ENCODE measurements at regions not wholly inside any gene's neighbourhood (a gene's known extent, or its start where the extent isn't known, plus 50 kb on each side); places are given as distances from the start of the nearest gene placed in this dataset.
"Not testable (repeated sequence)": the region's sequence is repeated elsewhere in the genome, so short reads cannot be mapped to it uniquely, and the experiment has no call there.

- no peak overlapping the region for H4K12ac ChIP-seq (ENCODE audit: low read depth, low read length)
- no peak overlapping the region for H3K27ac ChIP-seq (ENCODE audit: low read depth, low read length)
- no peak overlapping the region for H4K8ac ChIP-seq (ENCODE audit: low read depth, low read length)
- H3K18ac ChIP-seq (ENCODE audit: low read length): no peak overlapping the region
- no peak overlapping the region for H2BK12ac ChIP-seq (ENCODE audit: low read length)
- H3K4me1 ChIP-seq (ENCODE audit: control insufficient read depth in 1 of 2, insufficient read depth in 2 of 2, low read length in 2 of 2): no peaks in the 10 kb centered on the region
- no peak overlapping the region for H2BK120ac ChIP-seq (ENCODE audit: insufficient read depth, low read length, poor library complexity)
- H3K4ac ChIP-seq (ENCODE audit: low read depth, low read length): no peak overlapping the region
- H3K9me3 ChIP-seq (ENCODE audit: insufficient read depth, low read depth, low read length): no peaks in the 10 kb centered on the region
- no peaks in the 10 kb centered on the region for H3K27me3 ChIP-seq (ENCODE audit: insufficient read depth, low read length)
- H3K4me2 ChIP-seq (ENCODE audit: low read length): no peak overlapping the region
- H3K23ac ChIP-seq (ENCODE audit: low read length): no peak overlapping the region
- no peak overlapping the region for H2AK5ac ChIP-seq (ENCODE audit: low read length)
- no peak overlapping the region for H2BK5ac ChIP-seq (ENCODE audit: low read depth, low read length, poor library complexity)
- no peaks in the 10 kb centered on the region for H3K79me1 ChIP-seq (ENCODE audit: low read length)
- no peaks in the 10 kb centered on the region for H3K79me2 ChIP-seq (ENCODE audit: control insufficient read depth, insufficient read depth, low read length, poor library complexity)
- H3K4me3 ChIP-seq (ENCODE audit: low read depth, low read length): no peak overlapping the region
- H3K36me3 ChIP-seq (ENCODE audit: control insufficient read depth in 1 of 2, insufficient read depth in 2 of 2, low read length in 2 of 2): no peaks in the 10 kb centered on the region
- H3K9ac ChIP-seq (ENCODE audit: low read length): no peak overlapping the region
- H4K91ac ChIP-seq (ENCODE audit: low read depth, low read length): no peak overlapping the region
- no peak overlapping the region for H2AFZ ChIP-seq (ENCODE audit: insufficient read depth, low read length, poor library complexity)
- H3K14ac ChIP-seq (ENCODE audit: low read length): no peak overlapping the region
- DNase-seq: no peak
Measured at GRCh38 chr3:86887876-86888275, 103.1 kb downstream of the VGLL3 start.

GRCh38 chr3:86880066-86880465, 110.9 kb downstream of the VGLL3 start:
- Histone ChIP-seq H4K91ac (ENCODE audit: low read depth, low read length) (no peak overlapping the region), H3K18ac (ENCODE audit: low read length) (no peak overlapping the region), H3K36me3 (ENCODE audit: control insufficient read depth in 1 of 2, insufficient read depth in 2 of 2, low read length in 2 of 2) (no peaks in the 10 kb centered on the region), H3K23ac (ENCODE audit: low read length) (no peak overlapping the region), H3K4ac (ENCODE audit: low read depth, low read length) (no peak overlapping the region), H4K8ac (ENCODE audit: low read depth, low read length) (no peak overlapping the region), H3K9me3 (ENCODE audit: insufficient read depth, low read depth, low read length) (peaks cover 2% of the 10 kb centered on the region), H2AFZ (ENCODE audit: insufficient read depth, low read length, poor library complexity) (no peak overlapping the region), H3K79me1 (ENCODE audit: low read length) (no peaks in the 10 kb centered on the region), H2BK120ac (ENCODE audit: insufficient read depth, low read length, poor library complexity) (no peak overlapping the region), H3K27me3 (ENCODE audit: insufficient read depth, low read length) (no peaks in the 10 kb centered on the region), H3K14ac (ENCODE audit: low read length) (no peak overlapping the region), H3K9ac (ENCODE audit: low read length) (no peak overlapping the region), H3K27ac (ENCODE audit: low read depth, low read length) (no peak overlapping the region), H2BK5ac (ENCODE audit: low read depth, low read length, poor library complexity) (no peak overlapping the region), H3K4me3 (ENCODE audit: low read depth, low read length) (no peak overlapping the region), H3K4me2 (ENCODE audit: low read length) (no peak overlapping the region), H3K79me2 (ENCODE audit: control insufficient read depth, insufficient read depth, low read length, poor library complexity) (no peaks in the 10 kb centered on the region), H3K4me1 (ENCODE audit: control insufficient read depth in 1 of 2, insufficient read depth in 2 of 2, low read length in 2 of 2) (no peaks in the 10 kb centered on the region), H2AK5ac (ENCODE audit: low read length) (no peak overlapping the region), H4K12ac (ENCODE audit: low read depth, low read length) (no peak overlapping the region), H2BK12ac (ENCODE audit: low read length) (no peak overlapping the region)
- no CpG with 5 or more reads among the region's 6 CpGs for WGBS (ENCODE audit: extremely low coverage, insufficient coverage, insufficient read length)
- no peak for DNase-seq

- not testable (repeated sequence) for H2AFZ ChIP-seq (ENCODE audit: insufficient read depth, low read length, poor library complexity); H3K4ac ChIP-seq (ENCODE audit: low read depth, low read length); H3K14ac ChIP-seq (ENCODE audit: low read length); H3K9me3 ChIP-seq (ENCODE audit: insufficient read depth, low read depth, low read length); H3K27me3 ChIP-seq (ENCODE audit: insufficient read depth, low read length); H4K91ac ChIP-seq (ENCODE audit: low read depth, low read length); H3K36me3 ChIP-seq (ENCODE audit: control insufficient read depth in 1 of 2, insufficient read depth in 2 of 2, low read length in 2 of 2); H3K23ac ChIP-seq (ENCODE audit: low read length); H3K4me2 ChIP-seq (ENCODE audit: low read length); H2AK5ac ChIP-seq (ENCODE audit: low read length); H4K8ac ChIP-seq (ENCODE audit: low read depth, low read length); H3K4me1 ChIP-seq (ENCODE audit: control insufficient read depth in 1 of 2, insufficient read depth in 2 of 2, low read length in 2 of 2); H3K79me2 ChIP-seq (ENCODE audit: control insufficient read depth, insufficient read depth, low read length, poor library complexity); H2BK120ac ChIP-seq (ENCODE audit: insufficient read depth, low read length, poor library complexity); H3K4me3 ChIP-seq (ENCODE audit: low read depth, low read length); H2BK5ac ChIP-seq (ENCODE audit: low read depth, low read length, poor library complexity); H3K79me1 ChIP-seq (ENCODE audit: low read length); H4K12ac ChIP-seq (ENCODE audit: low read depth, low read length); H3K9ac ChIP-seq (ENCODE audit: low read length); H2BK12ac ChIP-seq (ENCODE audit: low read length); H3K18ac ChIP-seq (ENCODE audit: low read length); DNase-seq; H3K27ac ChIP-seq (ENCODE audit: low read depth, low read length)
- WGBS (ENCODE audit: extremely low coverage, insufficient coverage, insufficient read length): no CpG with 5 or more reads among the region's 5 CpGs
Measured at GRCh38 chr3:86876504-86877181, 114.3 kb downstream of the VGLL3 start.

GRCh38 chr3:86874790-86875189, 116.2 kb downstream of the VGLL3 start:
- no CpG with 5 or more reads among the region's 1 CpG for WGBS (ENCODE audit: extremely low coverage, insufficient coverage, insufficient read length)

More at GRCh38 chr3:86874790-86875189, 116.2 kb downstream of the VGLL3 start:
- H3K27ac ChIP-seq (ENCODE audit: low read depth, low read length); H2AFZ ChIP-seq (ENCODE audit: insufficient read depth, low read length, poor library complexity); H2BK120ac ChIP-seq (ENCODE audit: insufficient read depth, low read length, poor library complexity); H4K8ac ChIP-seq (ENCODE audit: low read depth, low read length); H3K14ac ChIP-seq (ENCODE audit: low read length); H2BK5ac ChIP-seq (ENCODE audit: low read depth, low read length, poor library complexity); H3K18ac ChIP-seq (ENCODE audit: low read length); H3K4ac ChIP-seq (ENCODE audit: low read depth, low read length); H3K36me3 ChIP-seq (ENCODE audit: control insufficient read depth in 1 of 2, insufficient read depth in 2 of 2, low read length in 2 of 2); H4K91ac ChIP-seq (ENCODE audit: low read depth, low read length); H3K79me2 ChIP-seq (ENCODE audit: control insufficient read depth, insufficient read depth, low read length, poor library complexity); H3K9ac ChIP-seq (ENCODE audit: low read length); H3K9me3 ChIP-seq (ENCODE audit: insufficient read depth, low read depth, low read length); H3K23ac ChIP-seq (ENCODE audit: low read length); H2AK5ac ChIP-seq (ENCODE audit: low read length); H2BK12ac ChIP-seq (ENCODE audit: low read length); H3K79me1 ChIP-seq (ENCODE audit: low read length); H3K4me1 ChIP-seq (ENCODE audit: control insufficient read depth in 1 of 2, insufficient read depth in 2 of 2, low read length in 2 of 2); H3K27me3 ChIP-seq (ENCODE audit: insufficient read depth, low read length); H4K12ac ChIP-seq (ENCODE audit: low read depth, low read length); H3K4me3 ChIP-seq (ENCODE audit: low read depth, low read length); H3K4me2 ChIP-seq (ENCODE audit: low read length); DNase-seq: not testable (repeated sequence)
